GM19328 (cell line): ENCODE measurements at regions not wholly inside any gene's neighbourhood (a gene's known extent, or its start where the extent isn't known, plus 50 kb on each side); places are given as distances from the start of the nearest gene placed in this dataset.
"Not testable (repeated sequence)": the region's sequence is repeated elsewhere in the genome, so short reads cannot be mapped to it uniquely, and the experiment has no call there.

Experiments
- ATAC-seq: cut with Tn5 transposase; IDR thresholded peaks from one replicate; pipeline ENCODE4 v1.9.1; 2021; ENCODE audit warnings: mild to moderate bottlenecking, moderate library complexity; ENCODE audit not compliant: unreplicated experiment

GRCh38 chrX:11836284-11836683, 78.2 kb downstream of the MSL3 start:
- no peak for ATAC-seq

GRCh38 chrX:11837437-11837836, 79.4 kb downstream of the MSL3 start:
- no peak for ATAC-seq

DNA sequence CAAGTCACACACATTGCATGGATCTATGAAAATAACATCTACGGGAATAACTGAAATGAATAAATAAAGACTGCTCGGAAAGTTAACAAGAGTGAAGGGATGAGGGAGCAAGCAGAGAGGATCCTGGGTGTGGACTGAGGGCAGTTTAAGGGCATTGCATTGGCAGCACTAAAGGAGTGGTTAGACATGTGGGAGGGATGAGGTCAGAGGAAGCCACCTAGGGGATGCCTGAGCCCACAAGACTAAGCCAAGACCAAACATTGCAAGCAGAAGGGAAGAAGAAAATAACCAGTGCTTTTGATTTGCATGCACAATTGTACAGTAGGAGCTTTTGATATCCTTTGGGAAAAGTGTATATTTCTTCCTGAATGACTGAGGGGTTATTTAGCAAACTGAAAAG, 106.1 kb downstream of the MSL3 start:
- ATAC-seq: no peak

- ATAC-seq: peak; percentile 58
Observed at GRCh38 chrX:11867610-11868345, 109.7 kb downstream of the MSL3 start.

DNA sequence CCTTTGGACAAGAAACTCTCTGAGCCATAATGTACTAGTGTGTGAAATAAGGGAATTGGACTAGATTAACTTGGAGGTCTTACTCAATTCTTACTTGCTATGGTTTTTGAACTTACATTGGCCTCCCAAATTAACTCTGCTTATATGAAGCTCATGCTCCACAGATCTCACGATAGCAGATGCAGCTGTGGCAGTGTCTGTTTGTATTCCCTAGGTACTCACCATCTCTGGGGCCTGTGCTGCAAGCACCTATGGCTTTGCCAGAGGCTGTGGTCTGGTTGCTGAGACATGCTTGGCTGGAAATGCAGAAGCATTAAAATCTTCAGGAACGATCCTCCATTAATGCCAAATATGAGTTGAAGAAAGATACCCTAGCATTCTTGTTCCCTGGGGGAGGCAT, 112.8 kb downstream of the MSL3 start:
- ATAC-seq: no peak

- no peak for ATAC-seq
Observed at GRCh38 chrX:11881485-11882170, 123.6 kb downstream of the MSL3 start.

GRCh38 chrX:11886745-11887144, 128.7 kb downstream of the MSL3 start:
- no peak for ATAC-seq

DNA sequence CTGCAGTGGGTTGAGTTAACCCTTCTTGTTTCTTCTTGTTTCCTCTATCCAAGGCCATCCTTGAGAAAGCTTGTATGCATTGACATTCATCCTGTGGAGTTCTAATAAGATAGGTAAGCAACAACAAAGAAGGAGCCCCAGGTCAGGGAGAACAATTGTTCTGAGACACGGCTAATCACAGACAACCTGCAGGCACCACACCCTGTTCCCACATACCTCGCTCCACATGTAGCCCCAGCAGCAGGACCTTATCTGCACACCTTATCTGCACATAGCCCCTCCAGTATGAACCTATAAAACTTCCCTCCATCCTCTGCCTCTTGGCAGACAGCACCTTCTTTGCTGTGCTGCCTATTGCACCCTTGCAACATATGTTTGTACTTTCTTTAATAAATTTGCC, 129.1 kb downstream of the MSL3 start:
- ATAC-seq: no peak

- no peak for ATAC-seq
Observed at GRCh38 chrX:11888421-11888820, 130.4 kb downstream of the MSL3 start.

DNA sequence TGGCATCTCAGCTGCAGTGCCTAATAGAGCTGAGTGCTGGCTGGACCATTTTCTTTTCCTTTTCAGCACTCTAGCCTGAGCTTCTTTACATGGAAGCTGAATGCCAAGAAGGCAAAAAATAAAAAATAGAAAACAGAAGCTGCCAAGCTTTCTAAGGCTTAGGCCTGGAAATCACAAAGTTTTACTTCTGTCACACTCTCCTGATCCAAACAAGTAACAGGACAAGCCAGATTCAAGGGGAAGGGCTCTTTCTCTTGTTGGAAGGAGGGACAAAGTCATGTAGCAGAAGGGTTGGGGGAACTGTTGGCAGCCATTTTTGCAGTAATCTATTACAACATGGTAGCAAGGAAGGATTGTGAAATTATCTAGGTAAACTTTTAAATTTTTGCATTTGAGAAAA, 131.8 kb downstream of the MSL3 start:
- no peak for ATAC-seq

GRCh38 chrX:11890836-11891514, 132.9 kb downstream of the MSL3 start:
- no peak for ATAC-seq

- ATAC-seq: no peak
Observed at GRCh38 chrX:11893933-11894710, 136.1 kb downstream of the MSL3 start.

GRCh38 chrX:11899091-11899490, 141.1 kb downstream of the MSL3 start:
- ATAC-seq: no peak

- ATAC-seq: not testable (repeated sequence)
Observed at GRCh38 chrX:11905933-11906332, 147.9 kb downstream of the MSL3 start.

GRCh38 chrX:11908371-11908770, 150.3 kb downstream of the MSL3 start:
- ATAC-seq: peak; percentile 76

DNA sequence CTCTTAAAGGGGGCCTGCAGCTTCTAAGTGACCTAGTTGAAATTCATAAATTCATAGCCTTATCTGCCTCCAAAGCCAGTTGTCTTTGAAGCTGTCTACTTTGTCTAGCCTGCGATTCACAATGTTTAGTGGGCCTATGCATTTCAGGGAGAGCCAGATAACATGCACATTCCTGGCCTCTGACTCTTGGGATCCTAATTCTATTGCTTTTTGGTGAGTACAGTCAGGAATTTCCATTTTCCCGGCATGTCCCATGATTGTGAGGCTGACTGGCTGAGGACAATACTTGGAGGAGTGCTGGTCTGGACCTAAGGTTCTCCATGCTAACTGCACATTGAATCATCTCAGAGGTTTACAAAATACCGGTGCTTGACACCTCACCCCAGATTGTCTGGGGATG, 155.0 kb downstream of the MSL3 start:
- no peak for ATAC-seq

GRCh38 chrX:11929476-11929875, 171.4 kb downstream of the MSL3 start:
- no peak for ATAC-seq

DNA sequence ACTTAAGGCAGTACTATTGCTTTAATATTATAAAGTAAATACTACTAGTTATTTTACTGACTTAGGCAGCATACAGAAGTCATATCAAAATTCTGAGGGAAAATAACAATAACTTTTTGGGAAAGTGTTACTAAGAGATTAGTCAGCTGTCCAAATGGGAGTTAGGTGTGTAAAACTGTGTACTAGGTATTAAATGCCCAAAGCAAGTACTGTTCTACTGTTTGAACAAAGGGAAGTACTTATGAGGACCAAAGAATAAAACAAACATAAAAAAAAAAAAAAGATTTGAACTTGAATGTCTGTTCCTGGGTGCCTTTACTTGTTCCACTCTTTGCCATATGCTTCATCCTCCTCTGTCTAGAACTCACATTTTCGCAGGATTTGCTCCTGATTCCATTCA, 174.4 kb downstream of the MSL3 start:
- no peak for ATAC-seq

DNA sequence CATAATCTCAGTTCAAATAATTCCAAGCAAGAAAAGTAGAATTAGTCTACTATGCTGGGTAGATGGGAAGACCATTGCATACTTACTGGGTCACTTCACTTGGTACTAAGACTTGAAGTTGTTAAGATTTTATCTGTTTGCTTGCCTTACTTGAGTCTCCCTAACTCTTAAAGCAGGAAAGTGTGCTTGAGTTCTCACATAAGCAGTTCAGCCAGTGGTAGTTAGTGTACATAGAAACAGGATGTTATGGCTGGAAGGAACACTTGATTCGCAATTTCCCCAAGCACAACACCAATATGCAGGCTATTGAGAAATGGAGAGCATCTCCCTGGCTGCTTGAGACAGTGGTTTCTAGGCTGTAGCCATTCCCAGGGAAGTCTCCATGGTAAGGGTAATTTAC, 176.1 kb downstream of the MSL3 start:
- no peak for ATAC-seq

DNA sequence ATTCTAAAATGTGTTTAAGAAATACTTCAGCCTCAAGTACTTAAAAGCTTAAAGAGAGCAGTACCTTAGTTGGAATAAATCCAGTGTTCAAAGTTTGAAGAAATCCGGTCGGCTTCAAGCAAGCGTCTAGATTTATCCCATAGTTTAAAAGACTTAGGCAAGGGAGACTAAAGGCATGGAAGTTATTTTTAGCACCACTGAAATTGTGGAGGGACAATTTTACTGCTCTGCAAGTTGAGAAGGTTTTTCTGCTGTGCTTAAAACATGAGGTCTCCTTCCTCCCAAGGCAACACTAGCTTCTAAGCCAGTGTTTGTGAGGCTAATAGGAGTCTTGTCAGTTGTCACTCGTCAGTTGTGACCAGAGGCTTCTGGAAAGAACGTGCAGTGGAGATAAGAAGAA, 183.5 kb downstream of the MSL3 start:
- no peak for ATAC-seq

GRCh38 chrX:11944501-11944900, 186.5 kb downstream of the MSL3 start:
- ATAC-seq: no peak
